ENCODE measurements at regions not wholly inside any gene's neighbourhood (a gene's known extent, or its start where the extent isn't known, plus 50 kb on each side); places are given as distances from the start of the nearest gene placed in this dataset.

DNA sequence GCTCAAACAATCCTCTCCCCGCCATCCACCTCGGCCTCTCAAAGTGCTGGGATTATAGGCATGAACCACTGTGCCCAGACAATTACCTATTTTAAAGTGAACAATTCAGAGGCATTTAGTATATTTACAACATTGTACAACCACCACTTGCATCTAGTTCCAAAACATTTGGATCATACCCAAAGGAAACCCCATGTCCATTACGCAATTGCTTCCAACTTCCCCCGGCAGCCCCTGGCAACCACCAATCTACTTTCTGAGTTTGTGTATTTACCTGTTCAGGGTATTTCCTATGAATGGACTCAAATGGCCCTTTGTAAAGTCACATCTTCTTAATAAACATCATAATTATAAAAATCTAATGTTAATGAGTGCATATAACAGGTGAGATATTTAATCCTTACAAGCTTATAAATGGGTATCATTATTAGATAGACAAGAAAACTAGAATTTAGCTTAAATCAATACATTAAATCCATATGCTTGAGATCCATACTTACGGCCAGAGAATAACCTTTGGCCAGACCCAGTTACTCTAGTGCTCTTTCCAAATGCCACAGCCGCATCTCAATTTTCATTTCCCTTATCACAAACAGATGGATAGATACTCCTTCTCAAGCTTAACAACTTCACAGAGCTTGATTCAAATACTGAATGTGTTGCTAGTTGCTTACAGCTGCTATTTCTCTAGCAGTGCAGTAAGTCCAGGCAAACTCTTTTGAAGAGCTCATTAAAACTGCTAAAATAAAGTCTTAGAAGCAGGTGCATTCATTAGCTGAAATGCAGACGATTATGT is 133.4 kb upstream of the MKLN1 start:
- H2AFZ ChIP-seq (ENCODE audit: insufficient read depth, low read depth, low read length, poor library complexity, severe bottlenecking), result peak overlapping the region; percentile 16
- Mint-ChIP-seq H3K9me3 (peaks cover 0 to 3% (median 0%) of the 10 kb centered on the region in 7 donors), H3K4me1 (peaks cover 24% of the 10 kb centered on the region), H3K4me3 (peak overlapping the region in 1 of 2 donors; percentile 4), H3K27me3 (ENCODE audit: low read depth in 3 of 3) (peaks cover 20 to 30% (median 23%) of the 10 kb centered on the region in 3 donors), H3K36me3 (peaks cover 3 to 4% of the 10 kb centered on the region in 2 donors), H3K27ac (peak overlapping the region in 3 of 7 donors; percentile 64 to 86 (median 70))
- H3K4me3 ChIP-seq (replicated peaks in 1 of 3; ENCODE audit: low read depth in 2 of 3, low read length in 3 of 3), result no peak overlapping the region
- no peak overlapping the region for H3K4me2 ChIP-seq (replicated peaks; ENCODE audit: extremely low read depth, low read length, poor library complexity, severe bottlenecking)
- 55% methylated on average over 2 of the region's 7 CpGs for WGBS (ENCODE audit: insufficient coverage)
- intact Hi-C loops (cut with micrococcal nuclease), result no loop called here
- no peaks in the 10 kb centered on the region for H4K20me1 ChIP-seq (ENCODE audit: insufficient read depth, low read length)
- TF ChIP-seq, protein P1, sequence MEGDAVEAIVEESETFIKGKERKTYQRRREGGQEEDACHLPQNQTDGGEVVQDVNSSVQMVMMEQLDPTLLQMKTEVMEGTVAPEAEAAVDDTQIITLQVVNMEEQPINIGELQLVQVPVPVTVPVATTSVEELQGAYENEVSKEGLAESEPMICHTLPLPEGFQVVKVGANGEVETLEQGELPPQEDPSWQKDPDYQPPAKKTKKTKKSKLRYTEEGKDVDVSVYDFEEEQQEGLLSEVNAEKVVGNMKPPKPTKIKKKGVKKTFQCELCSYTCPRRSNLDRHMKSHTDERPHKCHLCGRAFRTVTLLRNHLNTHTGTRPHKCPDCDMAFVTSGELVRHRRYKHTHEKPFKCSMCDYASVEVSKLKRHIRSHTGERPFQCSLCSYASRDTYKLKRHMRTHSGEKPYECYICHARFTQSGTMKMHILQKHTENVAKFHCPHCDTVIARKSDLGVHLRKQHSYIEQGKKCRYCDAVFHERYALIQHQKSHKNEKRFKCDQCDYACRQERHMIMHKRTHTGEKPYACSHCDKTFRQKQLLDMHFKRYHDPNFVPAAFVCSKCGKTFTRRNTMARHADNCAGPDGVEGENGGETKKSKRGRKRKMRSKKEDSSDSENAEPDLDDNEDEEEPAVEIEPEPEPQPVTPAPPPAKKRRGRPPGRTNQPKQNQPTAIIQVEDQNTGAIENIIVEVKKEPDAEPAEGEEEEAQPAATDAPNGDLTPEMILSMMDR (IDR thresholded peaks at IDR 0.05), result no peak
- peak in 2 of 3 donors; percentile 39 to 68 for DNase-seq
- peaks cover 11 to 16% of the 10 kb centered on the region in 2 donors for H3K27me3 ChIP-seq (ENCODE audit: control insufficient read depth in 2 of 2, insufficient read depth in 2 of 2, low read length in 2 of 2)
- H3K4me1 ChIP-seq (ENCODE audit: control insufficient read depth in 1 of 2, insufficient read depth in 2 of 2, low read length in 2 of 2), result peaks cover 9 to 19% of the 10 kb centered on the region in 2 donors
- H3K9me3 ChIP-seq (replicated peaks in 1 of 2; ENCODE audit: control insufficient read depth in 1 of 2, insufficient read depth in 1 of 2, low read length in 2 of 2), result no peaks in the 10 kb centered on the region
- no peak overlapping the region for H3K27ac ChIP-seq (ENCODE audit: low read depth in 1 of 2, low read length in 2 of 2)
- no peaks in the 10 kb centered on the region for H3K36me3 ChIP-seq (replicated peaks in 1 of 2; ENCODE audit: control insufficient read depth in 1 of 2, insufficient read depth in 2 of 2, low read length in 2 of 2)
- H3K9ac ChIP-seq (ENCODE audit: insufficient read depth, low read length, poor library complexity, severe bottlenecking), result no peak overlapping the region
- H3K79me2 ChIP-seq (ENCODE audit: insufficient read depth, low read length), result no peaks in the 10 kb centered on the region

DNA sequence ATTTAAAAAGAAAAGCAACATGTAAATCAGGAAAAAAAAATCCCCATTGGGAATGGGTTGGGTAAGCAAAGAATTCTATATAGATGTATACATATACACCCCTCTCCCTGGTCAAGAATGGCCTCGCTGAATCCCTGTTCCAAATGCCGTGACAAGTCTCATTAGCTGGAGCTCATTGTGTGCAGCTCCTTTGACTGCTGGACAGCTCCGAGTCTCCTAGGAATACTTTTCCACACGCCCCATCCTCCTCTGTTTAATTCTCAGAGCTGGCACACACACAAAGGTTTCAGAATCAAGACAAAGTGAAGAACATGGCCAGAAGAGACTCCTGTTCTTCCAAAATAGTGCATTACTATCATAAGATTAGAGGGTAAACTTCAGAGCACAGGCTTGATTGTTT is 130.9 kb upstream of the MKLN1 start:
- Histone ChIP-seq H3K27me3 (ENCODE audit: control insufficient read depth in 2 of 2, insufficient read depth in 2 of 2, low read length in 2 of 2) (no peaks in the 10 kb centered on the region), H3K79me2 (ENCODE audit: insufficient read depth, low read length) (no peaks in the 10 kb centered on the region), H3K36me3 (replicated peaks in 1 of 2; ENCODE audit: control insufficient read depth in 1 of 2, insufficient read depth in 2 of 2, low read length in 2 of 2) (no peaks in the 10 kb centered on the region), H3K27ac (ENCODE audit: low read depth in 1 of 2, low read length in 2 of 2) (no peak overlapping the region), H3K4me1 (ENCODE audit: control insufficient read depth in 1 of 2, insufficient read depth in 2 of 2, low read length in 2 of 2) (peaks cover 8 to 10% of the 10 kb centered on the region in 2 donors), H4K20me1 (ENCODE audit: insufficient read depth, low read length) (no peaks in the 10 kb centered on the region), H3K4me3 (replicated peaks in 1 of 3; ENCODE audit: low read depth in 2 of 3, low read length in 3 of 3) (no peak overlapping the region), H3K4me2 (replicated peaks; ENCODE audit: extremely low read depth, low read length, poor library complexity, severe bottlenecking) (no peak overlapping the region), H2AFZ (ENCODE audit: insufficient read depth, low read depth, low read length, poor library complexity, severe bottlenecking) (no peak overlapping the region), H3K9me3 (replicated peaks in 1 of 2; ENCODE audit: control insufficient read depth in 1 of 2, insufficient read depth in 1 of 2, low read length in 2 of 2) (no peaks in the 10 kb centered on the region), H3K9ac (ENCODE audit: insufficient read depth, low read length, poor library complexity, severe bottlenecking) (no peak overlapping the region)
- H3K4me3 Mint-ChIP-seq, result no peak overlapping the region
- WGBS (ENCODE audit: insufficient coverage), result no CpG with 5 or more reads among the region's 4 CpGs
- no peak for DNase-seq
- H3K27ac Mint-ChIP-seq, result peak overlapping the region in 1 of 7 donors; percentile 74
- H3K27me3 Mint-ChIP-seq (ENCODE audit: low read depth in 3 of 3), result peaks cover 0 to 11% (median 2%) of the 10 kb centered on the region in 3 donors
- TF ChIP-seq, protein P1 (IDR thresholded peaks at IDR 0.05), result no peak
- H3K36me3 Mint-ChIP-seq, result no peaks in the 10 kb centered on the region
- H3K4me1 Mint-ChIP-seq, result peaks cover 8% of the 10 kb centered on the region
- H3K9me3 Mint-ChIP-seq, result no peaks in the 10 kb centered on the region
- intact Hi-C loops (cut with micrococcal nuclease), result no loop called here

Data from CD14-positive monocyte (primary cell).